ENCODE measurements at regions not wholly inside any gene's neighbourhood (a gene's known extent, or its start where the extent isn't known, plus 50 kb on each side); places are given as distances from the start of the nearest gene placed in this dataset.

DNA sequence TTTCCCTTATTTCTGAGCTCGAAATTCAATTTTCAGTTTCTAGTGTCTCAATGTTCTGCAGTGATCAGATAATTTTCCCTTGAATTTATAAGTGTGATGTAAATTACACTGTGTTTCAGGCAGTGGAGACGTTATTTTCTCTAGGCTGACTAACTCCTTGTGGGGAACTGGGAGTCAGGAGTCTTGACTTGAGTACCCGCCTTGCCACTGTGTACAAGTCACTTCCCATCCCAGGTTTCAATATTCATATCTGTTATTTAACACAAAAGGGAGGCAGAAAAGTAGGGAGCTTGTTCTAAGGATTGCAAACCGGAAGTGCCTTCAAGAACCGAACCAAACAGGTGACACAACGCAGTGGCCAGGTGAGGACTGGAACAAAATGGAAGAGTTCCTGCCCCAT, 196.5 kb downstream of the MEX3B start:
- TF ChIP-seq POLR2AphosphoS5 (IDR thresholded peaks at IDR 0.05; ENCODE audit: borderline replicate concordance, low read depth, low read length) (no peak), FOXP2 (optimal IDR thresholded peaks at IDR 0.05; ENCODE audit: control extremely low read depth, extremely low read length, insufficient read depth) (no peak), EZH2 (IDR thresholded peaks at IDR 0.05) (no peak)
- Histone ChIP-seq H3K27ac (no peak overlapping the region), H3K9ac (ENCODE audit: insufficient read length) (no peak overlapping the region), H3K4me3 (no peak overlapping the region), H3K36me3 (ENCODE audit: insufficient read depth, low read length) (no peaks in the 10 kb centered on the region), H3K9me3 (ENCODE audit: low read depth, low read length) (no peaks in the 10 kb centered on the region)
- no peak for DNase-seq (ENCODE audit: low read depth, low spot score)

DNA sequence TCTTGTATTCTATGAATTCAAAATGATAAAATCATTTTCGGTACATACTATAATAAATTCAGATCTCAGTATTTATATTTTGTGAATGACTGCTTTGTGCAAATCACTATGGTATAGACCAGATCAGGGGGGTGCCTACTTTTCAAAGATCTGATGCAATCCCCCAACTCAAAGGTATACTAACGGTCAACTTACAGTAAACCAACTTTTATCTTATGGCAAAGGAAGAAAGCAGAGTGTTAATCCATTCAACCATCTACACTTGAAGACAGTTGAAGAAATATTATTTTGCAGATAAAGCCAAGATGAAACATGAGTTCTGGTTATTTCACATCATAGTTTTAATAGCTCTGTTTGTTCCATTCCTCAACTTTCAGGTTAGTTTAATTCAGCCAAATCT, 197.1 kb downstream of the MEX3B start:
- no peaks in the 10 kb centered on the region for H3K36me3 ChIP-seq (ENCODE audit: insufficient read depth, low read length)

DNA sequence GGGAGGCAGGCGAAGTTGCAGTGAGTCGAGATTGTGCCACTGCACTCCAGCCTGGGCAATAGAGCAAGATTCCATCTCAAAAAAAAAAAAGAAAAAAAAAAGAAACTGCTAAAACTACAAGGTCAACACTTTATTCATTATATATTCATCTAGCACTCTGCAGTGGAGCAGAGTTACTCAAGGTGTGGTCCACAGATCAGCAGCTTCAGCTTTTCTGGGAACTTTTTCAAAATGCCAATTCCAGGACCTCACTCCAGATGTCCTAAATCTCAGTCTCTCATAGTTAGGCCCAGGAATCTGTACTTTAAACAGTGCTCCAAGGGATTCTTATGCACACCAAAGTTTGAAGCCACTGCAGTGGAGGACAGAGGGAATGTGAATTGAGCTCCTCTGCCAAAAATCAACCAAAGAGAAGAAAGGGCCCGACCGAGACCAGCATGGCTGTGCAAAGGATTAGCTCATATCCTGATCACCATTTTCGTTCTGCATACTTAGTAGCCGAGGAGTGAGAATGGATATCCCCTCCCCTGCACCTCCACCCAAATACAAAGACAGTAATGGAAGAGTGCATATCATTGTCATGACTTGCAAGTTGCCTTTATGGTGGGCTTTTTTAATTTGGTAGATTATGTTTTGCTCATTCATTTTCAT, 201.9 kb downstream of the MEX3B start:
- H3K9me3 ChIP-seq (ENCODE audit: low read depth, low read length): no peaks in the 10 kb centered on the region
- no peak overlapping the region for H3K27ac ChIP-seq
- H3K36me3 ChIP-seq (ENCODE audit: insufficient read depth, low read length): no peaks in the 10 kb centered on the region
- H3K4me3 ChIP-seq: no peak overlapping the region
- no peak for DNase-seq (ENCODE audit: low read depth, low spot score)
- H3K9ac ChIP-seq (ENCODE audit: insufficient read length): no peak overlapping the region
- TF ChIP-seq FOXP2 (optimal IDR thresholded peaks at IDR 0.05; ENCODE audit: control extremely low read depth, extremely low read length, insufficient read depth) (no peak), POLR2AphosphoS5 (IDR thresholded peaks at IDR 0.05; ENCODE audit: borderline replicate concordance, low read depth, low read length) (no peak), EZH2 (IDR thresholded peaks at IDR 0.05) (no peak)

More for the DNA sequence above, 197.1 kb downstream of the MEX3B start:
- no peaks in the 10 kb centered on the region for H3K9me3 ChIP-seq (ENCODE audit: low read depth, low read length)
- TF ChIP-seq FOXP2 (optimal IDR thresholded peaks at IDR 0.05; ENCODE audit: control extremely low read depth, extremely low read length, insufficient read depth) (no peak), EZH2 (IDR thresholded peaks at IDR 0.05) (no peak), POLR2AphosphoS5 (IDR thresholded peaks at IDR 0.05; ENCODE audit: borderline replicate concordance, low read depth, low read length) (no peak)
- DNase-seq (ENCODE audit: low read depth, low spot score): no peak
- no peak overlapping the region for H3K27ac ChIP-seq
- no peak overlapping the region for H3K9ac ChIP-seq (ENCODE audit: insufficient read length)
- H3K4me3 ChIP-seq: no peak overlapping the region

DNA sequence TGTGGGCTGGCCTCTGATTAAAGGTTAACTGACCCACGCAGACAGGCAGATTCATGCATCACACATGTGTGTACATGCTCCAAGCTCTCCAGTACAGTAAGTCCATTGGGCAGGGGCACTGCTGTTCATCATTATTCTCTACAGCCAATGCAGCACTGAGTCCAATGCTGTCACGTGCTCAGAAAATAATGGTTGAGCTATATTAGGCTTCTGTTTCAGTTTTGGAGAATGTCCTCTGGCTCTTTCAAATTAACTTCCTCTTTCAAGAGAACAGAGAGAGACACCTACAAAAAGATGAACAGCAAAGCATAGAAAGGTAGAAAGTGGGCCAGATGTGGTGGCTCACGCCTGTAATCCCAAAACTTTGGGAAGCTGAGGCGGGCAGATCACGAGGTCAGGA, 202.6 kb downstream of the MEX3B start:
- no peak overlapping the region for H3K9ac ChIP-seq (ENCODE audit: insufficient read length)
- H3K9me3 ChIP-seq (ENCODE audit: low read depth, low read length): no peaks in the 10 kb centered on the region
- H3K36me3 ChIP-seq (ENCODE audit: insufficient read depth, low read length): no peaks in the 10 kb centered on the region
- DNase-seq (ENCODE audit: low read depth, low spot score): no peak
- TF ChIP-seq POLR2AphosphoS5 (IDR thresholded peaks at IDR 0.05; ENCODE audit: borderline replicate concordance, low read depth, low read length): no peak
- no peak for TF ChIP-seq FOXP2 (optimal IDR thresholded peaks at IDR 0.05; ENCODE audit: control extremely low read depth, extremely low read length, insufficient read depth)
- TF ChIP-seq EZH2 (IDR thresholded peaks at IDR 0.05): no peak
- no peak overlapping the region for H3K4me3 ChIP-seq
- H3K27ac ChIP-seq: no peak overlapping the region

DNA sequence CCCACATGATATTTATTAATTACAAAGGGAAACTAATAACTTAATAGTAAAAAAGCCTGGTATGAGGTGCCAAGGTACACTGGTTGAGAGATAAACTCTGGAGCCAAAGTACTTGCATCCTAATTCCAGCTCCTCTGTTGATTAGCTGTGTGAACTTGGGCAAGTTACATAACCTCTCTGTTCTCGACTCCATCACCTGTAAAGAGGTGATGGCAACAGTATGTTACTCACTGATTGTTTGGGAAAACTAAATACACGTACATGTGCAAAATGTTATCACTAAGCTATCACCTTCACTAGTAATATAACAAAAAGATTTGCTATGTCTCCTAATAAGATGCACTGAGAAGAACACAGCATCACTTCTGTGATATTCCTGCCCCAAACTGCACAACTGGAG, 206.4 kb downstream of the MEX3B start:
- Histone ChIP-seq H3K4me3 (no peak overlapping the region), H3K36me3 (ENCODE audit: insufficient read depth, low read length) (no peaks in the 10 kb centered on the region), H3K9ac (ENCODE audit: insufficient read length) (no peak overlapping the region), H3K27ac (no peak overlapping the region), H3K9me3 (ENCODE audit: low read depth, low read length) (no peaks in the 10 kb centered on the region)
- no peak for DNase-seq (ENCODE audit: low read depth, low spot score)
- no peak for TF ChIP-seq EZH2 (IDR thresholded peaks at IDR 0.05)
- TF ChIP-seq POLR2AphosphoS5 (IDR thresholded peaks at IDR 0.05; ENCODE audit: borderline replicate concordance, low read depth, low read length): no peak
- TF ChIP-seq FOXP2 (optimal IDR thresholded peaks at IDR 0.05; ENCODE audit: control extremely low read depth, extremely low read length, insufficient read depth): no peak

DNA sequence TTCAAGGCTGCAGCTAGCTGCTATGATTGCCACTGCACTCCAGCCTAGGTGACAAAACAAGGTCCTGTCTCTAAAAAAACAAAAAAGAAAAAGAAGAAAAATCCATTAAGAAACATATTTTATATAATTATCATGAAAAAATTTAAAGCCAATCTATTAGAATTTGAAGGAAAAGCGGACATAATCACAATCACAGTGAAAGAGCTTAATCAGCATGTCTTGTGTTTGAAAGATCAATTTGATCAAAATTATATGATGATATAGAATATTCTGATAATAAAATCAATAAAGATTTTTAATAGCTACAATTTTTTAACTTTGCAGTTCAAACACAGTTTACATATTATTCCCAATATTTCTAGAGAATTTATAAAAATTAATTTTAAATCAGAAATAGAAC, 210.1 kb downstream of the MEX3B start:
- TF ChIP-seq FOXP2 (optimal IDR thresholded peaks at IDR 0.05; ENCODE audit: control extremely low read depth, extremely low read length, insufficient read depth): no peak
- TF ChIP-seq POLR2AphosphoS5 (IDR thresholded peaks at IDR 0.05; ENCODE audit: borderline replicate concordance, low read depth, low read length): no peak
- no peak for TF ChIP-seq EZH2 (IDR thresholded peaks at IDR 0.05)
- H3K27ac ChIP-seq: no peak overlapping the region
- no peak overlapping the region for H3K9ac ChIP-seq (ENCODE audit: insufficient read length)
- H3K4me3 ChIP-seq: no peak overlapping the region
- no peak for DNase-seq (ENCODE audit: low read depth, low spot score)
- H3K36me3 ChIP-seq (ENCODE audit: insufficient read depth, low read length): no peaks in the 10 kb centered on the region
- no peaks in the 10 kb centered on the region for H3K9me3 ChIP-seq (ENCODE audit: low read depth, low read length)

DNA sequence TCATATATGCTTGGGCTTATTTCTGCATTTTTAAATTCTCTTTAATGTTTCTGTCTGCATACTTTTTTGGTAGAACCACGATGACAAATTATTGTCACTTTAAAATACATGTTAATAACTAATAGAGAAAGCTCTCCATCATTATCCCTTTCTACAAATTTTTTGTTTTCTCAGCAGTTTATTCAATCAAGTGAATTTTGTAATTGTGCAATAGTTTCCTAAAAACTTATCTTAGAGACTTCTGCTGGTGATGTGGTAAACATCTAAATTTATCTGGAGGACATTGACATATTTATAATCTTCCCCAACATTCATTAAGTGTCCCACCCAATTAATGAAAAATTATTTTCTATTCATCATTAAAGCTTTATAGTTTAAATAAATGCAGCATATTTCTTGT, 215.3 kb downstream of the MEX3B start:
- H3K27ac ChIP-seq: no peak overlapping the region
- no peak for DNase-seq (ENCODE audit: low read depth, low spot score)
- H3K4me3 ChIP-seq: no peak overlapping the region
- H3K36me3 ChIP-seq (ENCODE audit: insufficient read depth, low read length): no peaks in the 10 kb centered on the region
- TF ChIP-seq POLR2AphosphoS5 (IDR thresholded peaks at IDR 0.05; ENCODE audit: borderline replicate concordance, low read depth, low read length) (no peak), FOXP2 (optimal IDR thresholded peaks at IDR 0.05; ENCODE audit: control extremely low read depth, extremely low read length, insufficient read depth) (no peak), EZH2 (IDR thresholded peaks at IDR 0.05) (no peak)
- H3K9ac ChIP-seq (ENCODE audit: insufficient read length): no peak overlapping the region
- H3K9me3 ChIP-seq (ENCODE audit: low read depth, low read length): no peaks in the 10 kb centered on the region

DNA sequence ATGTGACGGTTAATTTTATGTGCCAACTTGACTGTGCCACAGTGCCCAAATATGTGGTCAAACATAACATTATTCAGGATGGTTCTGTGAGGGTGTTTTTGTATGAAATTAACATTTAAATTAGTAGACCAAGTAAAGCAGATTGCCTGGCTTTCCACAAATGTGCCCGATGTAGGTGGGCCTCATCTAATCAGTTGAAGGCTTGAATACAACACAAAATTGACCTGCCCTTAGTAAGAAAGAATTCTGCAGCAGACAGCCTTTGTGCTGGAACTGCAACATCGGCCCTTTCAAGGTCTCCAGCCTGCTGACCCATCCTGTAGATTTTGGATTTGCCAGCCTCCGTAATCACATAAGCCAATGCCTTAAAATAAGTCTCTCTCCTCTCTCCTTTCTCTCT, 215.9 kb downstream of the MEX3B start:
- H3K27ac ChIP-seq: no peak overlapping the region
- no peak overlapping the region for H3K4me3 ChIP-seq
- TF ChIP-seq EZH2 (IDR thresholded peaks at IDR 0.05) (no peak), FOXP2 (optimal IDR thresholded peaks at IDR 0.05; ENCODE audit: control extremely low read depth, extremely low read length, insufficient read depth) (no peak), POLR2AphosphoS5 (IDR thresholded peaks at IDR 0.05; ENCODE audit: borderline replicate concordance, low read depth, low read length) (no peak)
- H3K9ac ChIP-seq (ENCODE audit: insufficient read length): no peak overlapping the region
- H3K9me3 ChIP-seq (ENCODE audit: low read depth, low read length): no peaks in the 10 kb centered on the region
- no peak for DNase-seq (ENCODE audit: low read depth, low spot score)
- H3K36me3 ChIP-seq (ENCODE audit: insufficient read depth, low read length): no peaks in the 10 kb centered on the region

DNA sequence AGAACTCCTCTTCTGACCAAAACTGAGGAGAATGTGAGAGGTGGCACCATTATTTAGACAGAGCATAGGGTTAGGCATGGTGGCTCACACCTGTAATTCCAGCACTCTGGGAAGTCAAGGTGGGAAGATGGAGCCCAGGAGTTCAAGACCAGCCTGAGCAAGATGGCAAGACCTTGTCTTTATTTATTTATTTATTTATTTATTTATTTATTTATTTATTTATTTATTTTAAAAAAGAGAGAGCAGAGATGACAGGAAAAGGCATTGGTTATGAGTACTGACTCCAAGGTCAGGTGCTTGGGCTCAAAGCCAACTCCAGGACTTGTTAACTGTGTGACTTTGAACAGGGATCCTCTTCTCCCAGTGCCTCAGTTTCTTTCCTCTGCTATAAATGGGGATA, 217.7 kb downstream of the MEX3B start:
- no peak overlapping the region for H3K9ac ChIP-seq (ENCODE audit: insufficient read length)
- no peak overlapping the region for H3K27ac ChIP-seq
- no peaks in the 10 kb centered on the region for H3K9me3 ChIP-seq (ENCODE audit: low read depth, low read length)
- no peak for DNase-seq (ENCODE audit: low read depth, low spot score)
- no peaks in the 10 kb centered on the region for H3K36me3 ChIP-seq (ENCODE audit: insufficient read depth, low read length)
- no peak overlapping the region for H3K4me3 ChIP-seq
- TF ChIP-seq FOXP2 (optimal IDR thresholded peaks at IDR 0.05; ENCODE audit: control extremely low read depth, extremely low read length, insufficient read depth) (no peak), EZH2 (IDR thresholded peaks at IDR 0.05) (no peak), POLR2AphosphoS5 (IDR thresholded peaks at IDR 0.05; ENCODE audit: borderline replicate concordance, low read depth, low read length) (no peak)

Data from SK-N-MC (cell line).